Sigmoid colon (tissue), 4 donors: ENCODE measurements at regions not wholly inside any gene's neighbourhood (a gene's known extent, or its start where the extent isn't known, plus 50 kb on each side); places are given as distances from the start of the nearest gene placed in this dataset.

Experiments used
- CTCF ChIP-seq, 4 experiments: fragments of 450-650 bp in 3 of 4; fragments of 200-600 bp in 1 of 4; IDR thresholded peaks; one replicate each; pipeline ENCODE4 v1.5.1; 2016 to 2019; ENCODE audit warnings: antibody characterized with exemption in 4 of 4, mild to moderate bottlenecking in 3 of 4, moderate library complexity in 2 of 4
- EP300 ChIP-seq, 4 donors: sonication (generic); formaldehyde crosslinking; IDR thresholded peaks; one replicate each; pipeline ENCODE4 v1.6.1; 2017; ENCODE audit warnings: antibody characterized with exemption in 4 of 4

- TF ChIP-seq CTCF (IDR thresholded peaks at IDR 0.05) (no peak), EP300 (IDR thresholded peaks at IDR 0.05) (no peak)
Observed at GRCh38 chr13:64546371-64546770, 2683.8 kb downstream of the PCDH9 start.
